Naive thymus-derived CD4-positive, alpha-beta T cell (primary cell): ENCODE measurements at regions not wholly inside any gene's neighbourhood (a gene's known extent, or its start where the extent isn't known, plus 50 kb on each side); places are given as distances from the start of the nearest gene placed in this dataset.

Source experiments
- ATAC-seq: fragments of 150-1000 bp; cut with Tn5 transposase; 2 replicates; pipeline ENCODE4 v1.10.0; 2021; ENCODE audit warnings: mild to moderate bottlenecking, moderate library complexity
- CTCF ChIA-PET: fragments of 350-600 bp; sonication (Branson Sonifier 250); formaldehyde crosslinking; loops from one replicate; lab custom pipeline; 2021; ENCODE audit warnings: antibody characterized with exemption; lab: Charles Lee
- POLR2A ChIA-PET: fragments of 350-600 bp; sonication (Branson Sonifier 250); formaldehyde crosslinking; loops from one replicate; lab custom pipeline; 2021; ENCODE audit warnings: antibody characterized with exemption, inconsistent platforms; lab: Charles Lee
- DNase-seq, 9 donors: peaks; one replicate each; pipeline versions ENCODE4 v3.0.0 to v3.0.0-alpha.2; 2020 to 2022; ENCODE audit warnings: mixed read lengths in 1 of 9
- H3K27ac ChIP-seq: one replicate; pipeline ENCODE4 v1.7.0; 2013; ENCODE audit warnings: mild to moderate bottlenecking, low read depth, low read length, moderate library complexity
- H3K27me3 ChIP-seq, 2 donors: one replicate each; pipeline ENCODE4 v1.7.0; 2013; ENCODE audit warnings: low read length in 2 of 2, mild to moderate bottlenecking in 2 of 2, moderate library complexity in 2 of 2; ENCODE audit not compliant: control insufficient read depth in 2 of 2, insufficient read depth in 2 of 2
- H3K36me3 ChIP-seq, 3 experiments: 1 replicate in 2 of 3; 2 replicates in 1 of 3; pipeline ENCODE4 v1.7.0; 2013; ENCODE audit warnings: low read length in 3 of 3, mild to moderate bottlenecking in 3 of 3, moderate library complexity in 1 of 3; ENCODE audit not compliant: insufficient read depth in 3 of 3, control insufficient read depth in 2 of 3
- H3K4me1 ChIP-seq, 2 donors: one replicate each; pipeline ENCODE4 v1.7.0; 2013; ENCODE audit warnings: low read length in 2 of 2, mild to moderate bottlenecking in 2 of 2, moderate library complexity in 1 of 2; ENCODE audit not compliant: control insufficient read depth in 2 of 2, insufficient read depth in 2 of 2
- H3K4me3 ChIP-seq: 2 replicates; pipeline ENCODE4 v1.7.0; 2013; ENCODE audit warnings: mild to moderate bottlenecking, low read length
- H3K9me3 ChIP-seq, 3 experiments: 1 replicate in 2 of 3; 2 replicates in 1 of 3; pipeline ENCODE4 v1.7.0; 2013; ENCODE audit warnings: low read length in 3 of 3; ENCODE audit not compliant: control insufficient read depth in 2 of 3
- H3K27ac Mint-ChIP-seq, 9 donors: one replicate each; pipeline ENCODE4 v1.8.0; 2020 to 2022; ENCODE audit warnings: mixed read lengths in 9 of 9, mild to moderate bottlenecking in 8 of 9, moderate library complexity in 5 of 9, inconsistent platforms in 2 of 9
- H3K27me3 Mint-ChIP-seq, 5 donors: one replicate each; pipeline ENCODE4 v1.8.0; 2021 to 2022; ENCODE audit warnings: mixed read lengths in 5 of 5, mild to moderate bottlenecking in 1 of 5
- H3K36me3 Mint-ChIP-seq, 5 donors: one replicate each; pipeline ENCODE4 v1.8.0; 2020 to 2022; ENCODE audit warnings: mixed read lengths in 5 of 5, mild to moderate bottlenecking in 3 of 5, inconsistent platforms in 1 of 5
- H3K4me1 Mint-ChIP-seq, 7 donors: one replicate each; pipeline ENCODE4 v1.8.0; 2020 to 2022; ENCODE audit warnings: mixed read lengths in 7 of 7, mild to moderate bottlenecking in 3 of 7, inconsistent platforms in 1 of 7
- H3K4me3 Mint-ChIP-seq, 10 donors: one replicate each; pipeline ENCODE4 v1.8.0; 2020 to 2022; ENCODE audit warnings: mild to moderate bottlenecking in 10 of 10, mixed read lengths in 10 of 10, moderate library complexity in 6 of 10, inconsistent platforms in 2 of 10
- H3K9me3 Mint-ChIP-seq, 11 donors: one replicate each; pipeline ENCODE4 v1.8.0; 2020 to 2022; ENCODE audit warnings: mixed read lengths in 11 of 11, mild to moderate bottlenecking in 4 of 11, inconsistent platforms in 1 of 11, moderate library complexity in 1 of 11
- intact Hi-C, 2 donors: fragments of 100-400 bp; cut with micrococcal nuclease; formaldehyde crosslinking; loops; one replicate each; pipeline ENCODE4 v1.15.1; 2023

DNA sequence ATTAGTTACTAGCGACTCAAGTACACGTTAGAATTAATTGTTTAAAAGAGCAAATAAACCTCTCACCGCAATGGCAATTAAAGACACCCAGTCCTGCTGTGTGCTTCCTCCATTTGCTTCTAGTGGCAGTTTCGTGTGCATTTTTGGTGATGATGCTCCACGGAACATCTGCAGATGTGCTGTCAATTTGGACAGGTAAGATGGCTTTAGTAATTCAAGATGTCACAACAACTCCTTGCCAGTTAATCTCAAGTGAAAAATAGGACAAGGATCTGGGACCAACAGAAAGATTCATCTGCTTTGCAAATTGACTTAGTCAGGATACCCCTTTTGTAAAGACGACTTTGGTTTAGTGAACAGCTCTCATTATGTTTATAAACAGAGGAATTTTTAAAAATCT lies 320.9 kb downstream of the GABRB3 start:
- Mint-ChIP-seq H3K9me3 (peaks cover 7 to 51% (median 17%) of the 10 kb centered on the region in 11 donors), H3K36me3 (no peaks in the 10 kb centered on the region), H3K4me3 (no peak overlapping the region), H3K27me3 (no peaks in the 10 kb centered on the region), H3K27ac (no peak overlapping the region), H3K4me1 (no peaks in the 10 kb centered on the region)
- POLR2A ChIA-PET = no interaction called here
- H3K9me3 ChIP-seq = peaks cover 0 to 5% (median 0%) of the 10 kb centered on the region in 3 experiments
- no peak for ATAC-seq
- no peak overlapping the region for H3K4me3 ChIP-seq
- H3K27ac ChIP-seq = no peak overlapping the region
- intact Hi-C loops = no loop called here
- DNase-seq = no peak
- no peaks in the 10 kb centered on the region for H3K4me1 ChIP-seq
- H3K27me3 ChIP-seq = no peaks in the 10 kb centered on the region
- no peaks in the 10 kb centered on the region for H3K36me3 ChIP-seq
- CTCF ChIA-PET = no interaction called here

- Mint-ChIP-seq H3K9me3 (peaks cover 0 to 26% (median 10%) of the 10 kb centered on the region in 11 donors), H3K27me3 (no peaks in the 10 kb centered on the region), H3K4me3 (no peak overlapping the region), H3K36me3 (no peaks in the 10 kb centered on the region), H3K4me1 (no peaks in the 10 kb centered on the region), H3K27ac (no peak overlapping the region)
- ChIA-PET POLR2A (no interaction called here), CTCF (interaction anchor here (0.5 kb wide), 1 partner anchor 17 kb away, joined by 3 read pairs; no protein-coding TSS in a partner anchor)
- DNase-seq (no peak), ATAC-seq (no peak)
- no peak overlapping the region for H3K27ac ChIP-seq
- H3K36me3 ChIP-seq = no peaks in the 10 kb centered on the region
- no peaks in the 10 kb centered on the region for H3K4me1 ChIP-seq
- no peak overlapping the region for H3K4me3 ChIP-seq
- H3K9me3 ChIP-seq = no peaks in the 10 kb centered on the region
- H3K27me3 ChIP-seq = no peaks in the 10 kb centered on the region
- intact Hi-C loops = no loop called here
Measured at GRCh38 chr15:26449291-26449690, 323.6 kb downstream of the GABRB3 start.

DNA sequence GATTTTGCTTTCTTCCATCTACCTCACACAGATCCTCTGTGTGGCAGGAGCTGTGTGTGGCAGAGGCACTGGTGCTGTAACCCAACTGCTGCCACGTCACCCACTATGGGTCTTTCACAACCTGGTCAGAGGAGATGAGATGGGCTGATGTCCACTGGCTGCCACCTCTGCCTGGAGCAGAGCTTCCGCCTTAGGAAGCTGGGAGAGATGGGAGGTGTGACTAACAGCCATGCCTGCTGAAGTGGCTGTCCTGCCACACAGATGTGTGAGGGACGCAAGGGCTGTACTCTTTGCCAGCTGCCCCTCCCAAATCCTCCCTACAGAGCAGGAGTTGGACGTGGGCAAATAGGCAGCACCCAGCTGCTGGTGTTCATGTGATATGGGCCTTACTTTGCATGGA lies 329.5 kb downstream of the GABRB3 start:
- Mint-ChIP-seq H3K27me3 (no peaks in the 10 kb centered on the region), H3K4me1 (no peaks in the 10 kb centered on the region), H3K9me3 (peaks cover 0 to 19% (median 6%) of the 10 kb centered on the region in 11 donors), H3K27ac (no peak overlapping the region), H3K36me3 (no peaks in the 10 kb centered on the region), H3K4me3 (no peak overlapping the region)
- H3K27me3 ChIP-seq = no peaks in the 10 kb centered on the region
- intact Hi-C loops = no loop called here
- H3K4me3 ChIP-seq = no peak overlapping the region
- no peak overlapping the region for H3K27ac ChIP-seq
- H3K4me1 ChIP-seq = no peaks in the 10 kb centered on the region
- H3K9me3 ChIP-seq = no peaks in the 10 kb centered on the region
- no peak for DNase-seq
- ATAC-seq = no peak
- H3K36me3 ChIP-seq = no peaks in the 10 kb centered on the region
- ChIA-PET CTCF (no interaction called here), POLR2A (no interaction called here)

GRCh38 chr15:26442680-26443079 lies 330.2 kb downstream of the GABRB3 start:
- H3K27me3 ChIP-seq = no peaks in the 10 kb centered on the region
- Mint-ChIP-seq H3K4me1 (no peaks in the 10 kb centered on the region), H3K9me3 (peaks cover 0 to 19% (median 6%) of the 10 kb centered on the region in 11 donors), H3K36me3 (no peaks in the 10 kb centered on the region), H3K27me3 (no peaks in the 10 kb centered on the region), H3K27ac (no peak overlapping the region), H3K4me3 (no peak overlapping the region)
- no peak overlapping the region for H3K27ac ChIP-seq
- intact Hi-C loops = no loop called here
- POLR2A ChIA-PET = no interaction called here
- H3K4me1 ChIP-seq = no peaks in the 10 kb centered on the region
- DNase-seq (no peak), ATAC-seq (no peak)
- CTCF ChIA-PET = no interaction called here
- H3K36me3 ChIP-seq = no peaks in the 10 kb centered on the region
- no peak overlapping the region for H3K4me3 ChIP-seq
- H3K9me3 ChIP-seq = no peaks in the 10 kb centered on the region

DNA sequence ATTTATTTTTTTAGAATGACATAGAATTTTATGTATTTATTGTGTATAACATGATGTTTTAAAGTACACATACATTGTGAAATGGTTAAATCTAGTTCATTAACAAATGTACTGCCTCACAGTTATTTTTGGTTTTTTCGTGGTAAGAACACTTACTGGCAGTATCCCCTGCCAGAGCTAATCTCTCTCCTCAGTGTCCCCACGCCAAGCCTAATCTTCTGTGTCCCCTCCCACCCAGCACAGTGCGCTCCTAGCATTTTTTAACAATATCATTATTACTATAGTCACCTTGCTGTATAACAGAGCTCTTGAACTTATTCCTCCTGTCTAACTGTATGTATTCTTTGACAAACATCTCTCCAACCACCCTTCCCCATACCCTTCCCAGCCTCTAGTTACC lies 333.2 kb downstream of the GABRB3 start:
- no peak for ATAC-seq
- no peaks in the 10 kb centered on the region for H3K36me3 ChIP-seq
- H3K4me1 ChIP-seq = no peaks in the 10 kb centered on the region
- Mint-ChIP-seq H3K4me1 (no peaks in the 10 kb centered on the region), H3K9me3 (peaks cover 0 to 24% (median 7%) of the 10 kb centered on the region in 11 donors), H3K4me3 (no peak overlapping the region), H3K36me3 (no peaks in the 10 kb centered on the region), H3K27ac (no peak overlapping the region), H3K27me3 (no peaks in the 10 kb centered on the region)
- intact Hi-C loops = no loop called here
- no peak overlapping the region for H3K4me3 ChIP-seq
- H3K27ac ChIP-seq = no peak overlapping the region
- no peak for DNase-seq
- H3K27me3 ChIP-seq = no peaks in the 10 kb centered on the region
- CTCF ChIA-PET = no interaction called here
- POLR2A ChIA-PET = no interaction called here
- no peaks in the 10 kb centered on the region for H3K9me3 ChIP-seq

DNA sequence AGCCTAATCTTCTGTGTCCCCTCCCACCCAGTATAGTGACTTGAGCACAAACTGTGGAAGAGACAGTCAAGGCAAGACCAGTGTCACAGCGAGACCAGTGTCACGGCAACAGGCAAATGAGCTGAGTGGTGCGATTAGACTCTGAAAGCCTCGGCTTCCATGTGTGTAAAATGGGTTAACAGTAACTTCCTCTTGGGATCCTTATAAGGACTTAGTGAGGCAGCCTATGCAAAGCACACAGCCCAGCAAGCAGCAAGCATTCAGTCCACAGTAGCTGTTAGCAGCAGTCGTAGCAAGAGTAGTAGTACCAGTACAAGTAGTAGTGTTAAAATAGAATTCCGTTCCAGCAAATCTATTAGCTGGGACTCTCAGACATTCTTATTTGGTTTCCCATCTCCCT lies 334.1 kb downstream of the GABRB3 start:
- Mint-ChIP-seq H3K36me3 (no peaks in the 10 kb centered on the region), H3K27ac (no peak overlapping the region), H3K4me3 (no peak overlapping the region), H3K4me1 (no peaks in the 10 kb centered on the region), H3K9me3 (peaks cover 0 to 24% (median 9%) of the 10 kb centered on the region in 11 donors), H3K27me3 (no peaks in the 10 kb centered on the region)
- no peaks in the 10 kb centered on the region for H3K36me3 ChIP-seq
- no peak for ATAC-seq
- no peaks in the 10 kb centered on the region for H3K9me3 ChIP-seq
- no peak for DNase-seq
- CTCF ChIA-PET = no interaction called here
- no peak overlapping the region for H3K27ac ChIP-seq
- POLR2A ChIA-PET = no interaction called here
- H3K4me1 ChIP-seq = no peaks in the 10 kb centered on the region
- intact Hi-C loops = no loop called here
- H3K4me3 ChIP-seq = no peak overlapping the region
- no peaks in the 10 kb centered on the region for H3K27me3 ChIP-seq

DNA sequence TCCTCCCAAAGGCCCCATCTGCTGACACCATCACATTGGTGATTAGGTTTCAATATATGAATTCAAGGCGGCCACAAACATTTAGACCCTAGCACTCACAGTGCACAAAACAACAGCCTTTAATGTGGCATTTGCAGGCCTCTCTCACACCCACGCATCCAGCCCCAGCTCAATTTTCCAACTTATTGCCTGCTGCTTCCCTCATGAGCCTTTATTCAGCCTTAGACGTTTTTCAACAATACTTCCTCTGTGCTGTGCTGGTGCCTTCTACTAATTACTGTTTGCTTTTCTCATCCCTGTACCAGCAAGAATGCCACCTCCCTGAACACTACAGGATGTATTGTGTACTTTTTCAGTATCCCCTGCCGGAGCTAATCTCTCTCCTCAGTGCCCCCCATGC lies 334.6 kb downstream of the GABRB3 start:
- ATAC-seq (no peak), DNase-seq (no peak)
- H3K27ac ChIP-seq = no peak overlapping the region
- Mint-ChIP-seq H3K27me3 (no peaks in the 10 kb centered on the region), H3K9me3 (peaks cover 0 to 24% (median 9%) of the 10 kb centered on the region in 11 donors), H3K27ac (no peak overlapping the region), H3K4me3 (no peak overlapping the region), H3K36me3 (no peaks in the 10 kb centered on the region), H3K4me1 (no peaks in the 10 kb centered on the region)
- intact Hi-C loops = no loop called here
- H3K27me3 ChIP-seq = no peaks in the 10 kb centered on the region
- no peaks in the 10 kb centered on the region for H3K36me3 ChIP-seq
- no peaks in the 10 kb centered on the region for H3K4me1 ChIP-seq
- POLR2A ChIA-PET = no interaction called here
- H3K4me3 ChIP-seq = no peak overlapping the region
- CTCF ChIA-PET = no interaction called here
- H3K9me3 ChIP-seq = no peaks in the 10 kb centered on the region
